NOMO-1 treated with dmso at 0.1 percent for 144 hours (cell line): ENCODE measurements at regions not wholly inside any gene's neighbourhood (a gene's known extent, or its start where the extent isn't known, plus 50 kb on each side); places are given as distances from the start of the nearest gene placed in this dataset.

Experiments used
- DNase-seq: peaks from one replicate; lab custom pipeline; 2025; ENCODE audit not compliant: unreplicated experiment; lab: John Stamatoyannopoulos, UW

DNA sequence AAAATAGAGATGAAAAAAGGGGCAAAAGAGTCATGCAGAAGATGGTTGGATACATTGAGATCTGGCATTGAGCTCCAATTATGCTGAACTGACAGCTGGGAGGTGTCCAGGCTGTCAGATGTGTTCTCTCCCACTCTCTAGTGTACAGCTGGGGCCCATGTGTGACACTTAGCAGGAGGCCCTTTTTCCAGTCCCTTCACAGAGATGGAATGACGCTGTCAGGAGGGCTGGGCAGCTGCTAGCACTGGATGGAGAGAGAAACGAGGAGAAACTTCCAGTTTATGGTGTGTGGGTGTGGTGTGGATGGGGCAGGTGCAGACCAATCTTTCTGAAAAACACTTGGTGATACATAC, 437.7 kb upstream of the HS6ST1 start:
- no peak for DNase-seq

DNA sequence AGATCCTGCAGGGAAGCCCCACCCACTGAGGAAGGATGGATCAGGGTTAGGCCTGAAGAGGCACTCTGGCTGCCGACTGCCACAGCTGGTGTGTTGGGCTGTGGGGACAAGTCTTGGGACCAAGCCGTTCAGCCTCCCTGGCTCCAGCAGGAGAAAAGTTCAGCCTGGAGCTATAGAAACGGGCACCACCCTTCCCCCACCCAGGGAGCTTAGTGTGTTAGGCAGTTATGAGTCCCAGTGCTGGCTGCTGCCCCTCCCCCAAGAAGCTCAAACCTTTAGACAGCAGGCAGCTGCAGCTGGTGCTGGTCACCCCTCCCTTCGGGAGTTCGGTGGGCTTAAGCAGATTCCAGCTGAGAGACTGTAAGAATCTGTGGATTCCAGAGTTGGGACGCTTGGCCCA, 447.1 kb upstream of the HS6ST1 start:
- DNase-seq = no peak

DNA sequence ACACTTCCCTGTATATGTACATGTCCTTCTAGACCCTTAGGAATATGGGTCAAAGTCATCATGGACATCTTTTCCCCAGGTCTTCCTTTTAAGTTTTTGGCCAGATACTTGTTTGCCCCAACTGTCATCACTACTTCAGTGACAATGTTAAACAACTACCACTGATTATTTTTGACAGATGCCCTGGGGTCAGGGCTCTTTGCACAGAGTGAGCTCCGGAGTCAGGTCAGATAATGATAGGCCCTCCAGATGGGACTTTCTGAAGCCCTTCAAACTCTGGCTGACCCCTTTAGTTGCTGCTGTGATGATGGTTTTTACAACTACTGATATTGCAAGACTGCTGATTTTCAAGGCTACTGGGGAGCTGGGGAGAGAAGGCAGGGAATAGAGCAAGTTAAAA, 449.4 kb upstream of the HS6ST1 start:
- no peak for DNase-seq

DNA sequence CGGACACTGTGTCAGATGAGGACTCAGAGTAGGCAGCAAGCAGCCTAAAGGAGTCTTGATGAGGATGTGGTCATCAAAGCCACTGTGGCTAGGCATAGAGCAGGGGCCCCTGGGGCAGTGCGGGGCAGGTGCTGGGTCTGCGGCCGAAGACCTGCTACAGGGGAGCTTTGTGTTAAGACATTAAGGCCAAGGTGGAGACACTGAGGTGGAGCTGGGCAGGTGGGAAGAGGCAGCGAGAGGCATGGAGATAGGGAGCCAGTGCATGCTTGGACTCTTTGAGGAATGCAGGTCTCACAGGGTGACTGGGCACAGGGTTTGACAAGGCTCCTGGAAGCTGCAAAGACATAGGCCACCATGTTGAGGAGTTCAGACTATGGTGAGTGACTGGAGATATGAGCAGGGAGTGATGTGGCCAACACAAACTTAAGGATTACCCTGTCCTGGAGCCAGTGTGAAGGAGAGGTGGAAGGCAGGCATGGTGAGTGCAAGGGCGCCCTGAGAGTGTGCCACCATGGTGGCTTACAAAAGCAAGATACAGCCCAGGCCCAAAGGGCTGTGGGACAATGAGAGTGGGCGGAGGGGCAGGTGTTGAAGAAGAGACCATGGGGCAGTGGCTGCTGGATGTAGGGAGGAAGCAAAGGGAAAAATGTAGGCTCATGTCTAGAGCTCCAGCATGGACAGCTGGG, 450.9 kb upstream of the HS6ST1 start:
- no peak for DNase-seq

DNA sequence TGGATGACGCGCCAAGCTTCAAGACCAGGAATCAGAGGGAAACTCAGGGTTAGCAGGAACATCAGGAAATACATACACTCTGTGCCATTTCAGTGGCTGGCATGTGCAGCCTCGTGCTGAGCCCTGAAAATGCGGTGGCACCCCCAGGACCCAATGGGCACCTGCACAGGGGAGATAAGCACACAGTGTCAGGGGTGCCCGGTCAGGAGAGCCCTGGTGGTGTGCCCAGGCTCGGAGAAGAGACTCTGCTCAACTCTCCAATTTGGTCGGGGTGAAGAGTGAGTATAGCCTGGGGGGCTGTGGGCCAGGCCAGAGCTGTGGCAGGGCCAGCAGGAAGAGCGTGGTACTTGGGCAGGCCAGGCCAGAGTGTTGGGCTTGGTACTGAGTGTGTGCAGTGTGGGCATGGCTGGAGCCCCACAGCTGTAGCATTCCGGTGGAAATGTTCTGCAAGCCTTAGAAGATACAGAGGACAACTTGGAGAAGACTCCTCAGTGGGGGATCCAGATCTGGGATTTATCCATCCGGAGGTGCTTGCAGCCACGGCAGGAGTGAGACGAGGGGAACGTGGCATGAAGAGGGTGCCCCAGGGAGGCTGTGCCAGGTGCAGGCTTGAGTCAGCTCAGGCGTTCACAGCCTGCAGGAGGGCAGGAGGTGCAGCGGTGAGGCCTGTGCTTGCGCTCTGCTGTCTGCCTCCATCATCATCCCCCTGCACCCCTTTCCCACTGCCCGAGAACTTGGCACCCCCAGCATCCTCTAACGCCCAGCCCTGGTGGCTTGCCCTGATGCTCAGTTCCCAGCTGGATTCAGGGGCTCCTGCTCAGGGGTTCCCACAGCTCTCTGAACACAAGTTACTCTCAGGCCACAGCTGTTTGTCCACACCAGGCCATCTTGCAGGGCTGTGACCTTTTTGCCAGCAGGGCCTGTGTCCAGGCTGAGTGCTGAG, 451.7 kb upstream of the HS6ST1 start:
- no peak for DNase-seq

DNA sequence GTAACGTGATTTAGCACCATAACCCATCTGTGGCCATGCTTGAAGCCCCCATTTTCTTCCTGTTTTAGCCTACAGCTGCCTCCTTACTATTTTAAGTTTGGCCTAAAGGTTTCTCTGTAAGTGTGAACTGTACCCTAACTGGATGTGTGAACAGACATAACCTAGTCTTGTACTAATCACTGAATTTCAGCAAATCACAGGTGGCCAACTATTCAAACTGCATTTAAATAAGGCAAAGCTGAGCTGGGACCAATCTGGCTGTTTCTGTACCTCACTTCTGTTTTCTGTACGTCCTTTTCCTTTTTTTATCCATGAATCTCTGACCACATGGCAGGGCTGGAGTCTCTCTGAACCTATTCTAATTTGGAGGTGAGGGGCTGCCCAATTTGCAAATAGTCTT, 452.7 kb upstream of the HS6ST1 start:
- no peak for DNase-seq

DNA sequence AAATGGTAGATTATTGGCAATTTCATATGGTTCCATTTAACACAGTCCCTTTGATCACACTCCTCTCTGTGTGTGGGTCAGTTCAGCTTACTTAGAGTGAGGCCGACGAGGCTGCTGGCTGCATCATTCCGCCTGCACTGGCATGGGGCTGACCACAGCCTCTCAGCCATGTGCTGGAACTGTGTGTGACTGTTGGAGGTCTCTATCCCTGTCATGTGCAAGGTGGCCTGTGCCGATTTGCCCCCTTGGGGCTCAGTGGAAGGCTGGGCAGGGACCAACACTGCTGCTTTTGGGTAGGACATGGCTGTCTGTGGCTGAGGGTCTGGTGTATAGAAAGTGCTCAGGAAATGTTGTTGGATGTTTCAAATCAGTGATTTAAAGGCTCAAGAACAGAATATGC, 454.0 kb upstream of the HS6ST1 start:
- DNase-seq = no peak

DNA sequence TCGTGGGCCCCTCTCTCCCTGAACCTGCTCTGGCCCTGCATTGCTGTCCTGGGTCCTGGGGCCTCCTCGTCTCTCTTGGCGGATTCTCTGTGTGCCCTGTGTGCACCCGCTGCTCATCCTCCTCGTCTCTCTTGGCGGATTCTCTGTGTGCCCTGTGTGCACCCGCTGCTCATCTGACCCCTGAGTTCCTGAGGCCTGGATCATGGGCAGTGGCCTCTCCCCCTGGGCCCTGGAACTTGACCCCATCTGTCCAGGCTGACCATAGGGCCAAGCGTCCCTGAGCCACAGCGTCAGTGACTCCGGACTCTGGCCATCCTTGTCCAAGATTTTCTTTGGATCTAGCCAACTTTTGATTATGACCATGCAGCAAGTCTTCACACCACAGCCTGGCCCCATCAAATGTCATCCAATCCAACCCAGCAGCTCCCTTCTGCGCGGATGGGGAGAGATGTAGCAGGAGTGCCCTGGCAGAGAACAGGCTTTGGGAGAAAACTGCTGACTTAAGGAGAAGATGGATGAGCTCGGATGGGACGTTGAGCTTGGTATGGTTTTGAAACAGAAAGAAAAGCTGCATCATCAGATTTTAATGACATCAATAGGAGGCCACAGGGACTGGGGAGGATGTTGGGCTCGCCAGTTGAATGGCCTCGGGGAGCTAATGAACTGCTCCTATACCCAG, 455.1 kb upstream of the HS6ST1 start:
- DNase-seq = no peak

DNA sequence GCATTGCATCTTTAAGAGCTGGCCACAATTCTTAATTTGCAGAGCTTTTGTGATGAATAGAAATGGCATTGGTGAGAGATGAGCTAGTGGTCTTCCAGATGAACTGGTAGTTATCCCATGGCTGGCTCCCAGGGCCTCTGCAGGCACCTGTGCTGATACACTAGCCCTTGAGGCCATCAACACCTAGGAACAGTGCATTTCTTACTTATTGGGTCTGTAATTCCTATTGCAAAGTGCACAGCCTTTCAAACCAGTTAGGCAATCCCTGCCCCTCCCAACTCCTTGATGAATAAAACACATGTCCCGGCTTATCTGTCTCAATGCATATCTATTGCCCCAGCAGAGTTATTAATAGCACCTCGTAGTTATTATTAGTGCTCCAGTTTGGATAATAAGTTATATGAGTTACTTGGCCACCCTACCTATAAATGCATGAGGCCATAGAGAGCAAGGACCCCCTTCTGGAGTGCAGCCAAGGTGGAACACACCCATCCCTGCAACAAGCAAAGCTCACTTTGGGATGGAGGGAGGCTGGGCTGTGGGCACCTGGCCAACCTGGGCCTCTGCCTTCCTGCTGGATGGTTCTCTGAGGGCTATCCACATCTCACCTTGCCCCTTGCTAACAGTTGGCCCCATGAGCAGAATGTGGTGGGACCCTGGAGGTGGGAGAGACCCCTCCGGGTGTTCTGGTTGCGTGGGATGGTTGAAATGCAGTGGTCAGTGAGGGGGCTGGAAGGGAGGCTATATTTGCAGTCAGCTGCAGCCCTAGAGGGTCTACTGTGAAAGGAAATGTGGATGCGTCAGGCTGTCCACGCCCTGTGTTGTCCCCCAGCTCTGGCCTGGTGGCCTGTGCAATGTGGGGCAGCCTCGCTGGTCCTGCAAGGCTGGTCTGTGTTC, 455.9 kb upstream of the HS6ST1 start:
- no peak for DNase-seq

DNA sequence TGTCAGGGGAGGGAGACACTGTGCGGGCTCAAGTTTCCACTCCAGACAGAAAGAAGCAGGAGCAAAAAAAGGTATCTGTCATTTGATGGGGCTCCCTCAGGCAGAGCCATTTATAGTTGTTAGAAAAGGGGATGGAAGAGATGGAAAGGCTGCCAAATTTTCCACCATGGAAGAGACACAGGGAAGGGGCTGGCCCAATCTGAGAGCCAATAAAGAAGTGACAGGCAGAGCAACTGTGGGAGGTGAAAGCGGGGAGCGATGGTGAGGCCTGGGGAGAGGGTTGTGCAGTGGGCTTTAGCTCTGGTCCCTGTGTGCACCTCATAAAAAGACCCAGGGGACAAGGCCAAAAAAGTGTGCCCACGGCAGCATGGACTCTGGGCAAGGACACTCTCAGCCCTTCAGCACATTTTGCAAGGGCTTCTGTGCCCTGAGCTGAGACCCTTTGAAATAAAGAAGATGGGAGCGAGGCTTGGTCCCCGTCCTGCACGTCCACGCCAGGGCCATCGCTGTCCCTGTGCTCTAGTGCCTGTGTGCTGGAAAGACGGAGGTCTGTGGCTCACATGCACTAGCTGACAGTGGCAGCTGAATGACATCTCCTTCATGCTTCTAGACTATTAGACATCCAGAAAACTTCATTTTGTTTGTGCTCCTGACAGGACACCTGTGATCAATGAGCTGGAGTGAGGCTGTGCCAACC, 456.7 kb upstream of the HS6ST1 start:
- DNase-seq = no peak

DNA sequence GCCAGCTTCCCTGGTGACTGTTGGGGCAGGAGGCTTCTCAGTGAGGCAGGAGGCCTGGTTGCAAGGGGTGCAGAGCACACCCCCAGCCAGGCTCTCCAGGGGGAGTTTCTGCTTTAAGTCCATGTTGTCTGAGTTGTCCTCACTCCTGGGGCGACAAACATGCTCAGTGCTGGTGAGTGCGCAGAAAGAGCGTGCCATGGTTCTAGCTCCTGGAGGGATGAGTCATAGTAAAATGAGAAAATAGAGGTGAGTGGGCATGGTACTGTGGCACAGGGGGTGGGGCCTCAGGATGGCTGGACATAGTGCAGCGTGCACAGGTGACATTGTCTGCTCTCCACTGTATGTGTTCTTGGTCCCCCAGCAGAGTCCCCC, 457.2 kb upstream of the HS6ST1 start:
- no peak for DNase-seq

DNA sequence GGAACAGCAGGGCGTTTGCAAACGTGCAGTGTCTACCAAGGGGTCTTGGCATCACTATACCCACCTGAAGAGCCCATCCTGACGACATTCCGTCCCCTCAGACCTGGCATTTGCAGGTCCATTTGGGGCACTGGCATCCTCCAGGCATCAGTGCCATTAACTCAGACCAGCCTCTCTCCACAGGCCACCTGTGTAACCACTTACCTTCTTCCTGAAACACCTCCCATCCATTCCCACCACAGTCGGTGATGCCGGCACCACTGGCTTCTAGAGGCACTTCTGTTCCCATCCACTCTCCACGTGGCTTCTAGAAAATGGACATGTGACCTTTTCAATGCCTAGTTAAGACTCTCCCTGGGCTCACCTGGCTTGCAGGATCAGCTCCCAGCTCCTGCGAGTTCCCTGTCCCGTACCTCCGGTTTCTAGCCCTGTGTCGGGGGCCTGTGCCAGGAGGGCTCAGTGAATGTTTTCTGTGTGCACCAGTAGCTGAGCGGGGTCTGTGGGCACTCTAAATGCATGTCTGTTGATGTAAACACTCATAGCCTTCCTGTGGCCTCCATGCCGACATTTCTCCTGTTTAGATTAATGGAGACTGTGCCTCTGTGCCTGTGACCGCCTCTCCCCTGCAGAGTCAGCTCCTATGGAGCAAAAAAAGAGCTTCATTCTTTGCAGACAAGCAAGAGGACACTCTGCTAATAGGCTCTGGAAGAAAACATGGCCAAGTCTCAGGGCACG, 458.0 kb upstream of the HS6ST1 start:
- DNase-seq = no peak

DNA sequence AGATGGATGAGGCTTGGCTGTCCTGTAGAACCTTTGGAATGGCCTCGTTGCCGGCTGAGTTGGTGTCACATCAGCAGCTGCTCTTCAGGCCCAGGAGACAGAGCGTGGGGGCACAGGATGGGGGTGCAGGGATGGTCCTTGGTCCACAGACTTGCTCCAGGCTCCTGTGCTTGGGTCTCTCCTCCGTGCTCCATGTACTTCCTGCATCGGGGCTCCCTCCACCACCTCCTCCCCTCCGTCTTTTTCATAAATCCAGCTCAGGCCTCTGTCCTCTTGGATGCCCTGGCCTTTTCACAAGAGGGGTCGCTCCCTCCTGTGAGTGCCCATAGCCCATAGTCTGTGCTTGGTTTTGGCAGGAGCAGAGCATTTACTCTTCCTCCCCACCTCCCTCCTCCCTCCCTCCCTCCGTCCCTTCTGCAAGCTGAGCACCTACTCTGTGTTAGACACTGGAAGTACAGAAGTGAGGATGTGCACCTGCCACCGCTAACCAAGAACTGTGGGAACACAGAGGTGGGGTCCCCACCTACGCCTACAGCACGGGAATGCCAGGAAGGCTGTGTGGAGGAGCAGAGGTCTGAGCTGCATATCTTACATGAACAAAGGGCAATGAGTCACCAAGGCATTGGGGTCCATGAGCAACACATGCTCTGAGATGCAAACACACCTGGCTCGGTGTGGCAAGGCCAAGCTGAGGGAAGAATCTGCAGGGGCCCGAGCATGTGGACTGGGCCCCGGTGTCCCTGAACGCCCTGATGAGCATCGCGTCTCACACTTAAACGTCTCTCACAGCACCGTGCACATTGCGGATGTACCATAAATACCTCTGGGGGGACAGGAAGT, 458.7 kb upstream of the HS6ST1 start:
- DNase-seq = no peak

DNA sequence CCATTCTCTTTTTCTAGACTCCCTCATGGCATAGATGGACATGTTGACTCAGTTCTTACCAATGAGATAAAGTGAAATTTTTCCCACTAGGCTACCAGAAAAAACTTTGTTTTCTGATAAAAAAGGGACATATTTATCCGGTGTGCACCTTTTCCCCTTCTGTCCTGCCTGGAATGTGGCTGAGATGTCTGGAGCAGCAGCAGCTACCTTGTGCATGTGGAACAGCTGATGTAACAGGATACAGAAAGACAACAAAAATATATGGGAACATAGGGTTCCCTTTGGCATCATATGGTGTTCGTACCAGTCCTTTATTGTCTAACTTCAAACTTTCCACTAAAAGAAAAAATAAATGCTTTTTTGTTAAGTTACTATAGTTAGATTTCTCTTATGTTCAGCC, 460.2 kb upstream of the HS6ST1 start:
- DNase-seq = no peak

DNA sequence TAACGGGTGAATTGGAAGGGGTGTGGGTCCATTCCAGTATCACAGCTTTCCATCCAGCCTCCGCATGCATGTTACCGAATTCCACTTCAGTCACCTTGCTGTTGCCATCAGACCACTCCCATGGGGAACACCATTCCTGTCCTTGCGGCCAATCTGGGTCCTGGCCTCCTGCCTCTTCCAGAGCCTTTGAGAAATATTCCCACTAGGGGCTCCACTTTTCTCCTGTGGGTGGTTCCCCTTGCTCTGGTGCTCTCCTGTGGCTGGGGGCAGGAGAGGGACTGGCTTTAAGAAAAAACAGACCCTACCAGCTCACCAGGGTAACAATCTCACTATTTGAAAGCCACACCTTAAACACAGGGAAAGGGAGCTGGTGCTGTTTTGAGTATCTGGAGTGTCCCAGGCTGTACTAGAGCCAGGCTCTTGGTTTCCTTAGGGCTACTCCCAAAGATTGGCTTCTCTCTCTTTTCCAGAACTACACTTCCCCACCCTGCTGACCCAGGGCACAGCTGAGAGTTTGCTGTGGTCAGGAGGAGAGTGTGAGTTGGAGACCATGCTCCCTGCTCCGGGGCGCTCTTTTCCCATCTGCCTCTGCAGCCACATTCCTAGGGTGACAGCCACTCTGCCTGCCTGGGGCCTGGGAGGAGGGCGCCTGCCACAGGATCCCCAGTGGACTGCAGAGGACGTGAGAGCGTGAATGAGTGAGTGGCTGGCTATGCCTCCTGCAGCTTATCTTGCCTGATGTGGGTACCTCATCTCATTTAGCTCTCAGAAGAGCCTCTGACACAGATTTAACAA, 460.8 kb upstream of the HS6ST1 start:
- no peak for DNase-seq

DNA sequence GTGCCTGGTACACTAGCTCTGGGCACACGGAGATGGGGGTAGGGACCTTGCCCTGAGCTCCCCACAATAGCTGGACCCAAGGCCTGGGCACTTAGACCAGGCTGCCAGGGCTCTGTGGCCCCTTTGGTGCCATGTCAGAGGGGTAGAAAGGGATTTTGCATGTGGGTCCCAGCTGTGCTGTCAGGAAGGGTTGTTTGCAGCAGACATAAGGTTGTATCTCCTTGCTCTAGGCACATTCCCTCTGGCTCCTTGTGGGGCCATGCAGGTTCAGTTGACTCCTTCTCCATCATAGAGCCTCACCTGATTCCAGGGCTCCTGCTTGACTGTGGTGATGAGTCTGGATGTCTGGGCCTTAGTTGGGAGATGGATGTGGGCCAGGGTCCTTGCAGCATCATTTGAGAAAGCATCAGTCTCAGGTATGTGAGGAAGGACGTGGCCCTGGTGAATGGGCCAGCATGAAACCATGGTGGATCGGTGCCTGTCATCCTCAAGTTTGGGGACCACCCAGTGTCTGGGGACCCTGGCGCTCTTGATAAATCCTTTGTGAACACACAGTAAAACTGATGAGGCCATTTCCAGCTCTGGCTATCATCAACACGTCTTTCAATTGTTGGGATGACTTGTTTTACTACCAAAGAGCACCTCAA, 461.9 kb upstream of the HS6ST1 start:
- no peak for DNase-seq

DNA sequence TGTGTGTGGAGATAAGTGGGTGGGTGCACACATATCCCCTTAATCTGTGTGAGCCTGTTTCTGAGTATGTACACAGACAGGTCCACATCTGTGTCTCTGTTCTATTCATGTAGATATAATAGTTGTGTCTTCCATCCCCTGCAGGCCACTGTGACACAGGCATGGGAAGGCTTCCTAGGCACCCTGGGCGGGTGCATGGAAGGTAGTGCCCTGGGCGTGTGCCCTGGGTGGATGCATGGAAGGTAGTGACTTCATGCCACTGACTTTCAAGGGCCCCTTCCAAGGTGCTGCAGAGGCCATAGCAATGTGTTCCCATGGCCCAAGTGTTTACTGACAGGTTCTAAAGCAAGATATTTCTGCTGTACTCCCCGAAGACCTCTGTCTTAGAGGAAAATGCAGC, 462.5 kb upstream of the HS6ST1 start:
- no peak for DNase-seq
